ENCODE measurements at regions not wholly inside any gene's neighbourhood (a gene's known extent, or its start where the extent isn't known, plus 50 kb on each side); places are given as distances from the start of the nearest gene placed in this dataset.

DNA sequence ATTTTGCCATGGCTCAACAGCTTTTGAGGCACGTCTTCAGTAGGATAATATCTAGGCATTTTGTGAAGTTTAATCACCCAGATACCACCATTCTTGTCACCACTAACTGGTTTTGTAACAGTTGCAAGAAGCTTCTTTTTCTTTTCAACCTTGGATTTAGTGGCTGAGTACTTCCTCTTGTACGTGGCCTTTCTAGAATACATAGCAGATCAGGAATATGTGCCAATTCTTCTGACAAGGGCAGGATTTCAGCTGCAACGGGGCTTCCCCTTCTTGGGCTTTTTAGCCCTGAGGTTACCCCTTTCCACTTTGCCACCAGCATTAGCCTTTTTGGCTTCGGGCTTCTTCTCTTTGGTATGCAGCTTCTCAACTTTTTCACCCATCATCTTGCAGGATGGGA lies 79.3 kb upstream of the WARS2 start:
- Histone ChIP-seq H3K27ac (no peak overlapping the region), H3K36me3 (ENCODE audit: insufficient read depth in 1 of 2, low read depth in 1 of 2) (peaks cover 0 to 7% of the 10 kb centered on the region in 2 donors), H3K27me3 (ENCODE audit: insufficient read depth in 3 of 3, low read length in 2 of 3) (no peaks in the 10 kb centered on the region), H3K4me3 (no peak overlapping the region), H3K9me3 (no peaks in the 10 kb centered on the region), H3K4me1 (no peaks in the 10 kb centered on the region)
- no peak for ATAC-seq
- TF ChIP-seq, protein P1, sequence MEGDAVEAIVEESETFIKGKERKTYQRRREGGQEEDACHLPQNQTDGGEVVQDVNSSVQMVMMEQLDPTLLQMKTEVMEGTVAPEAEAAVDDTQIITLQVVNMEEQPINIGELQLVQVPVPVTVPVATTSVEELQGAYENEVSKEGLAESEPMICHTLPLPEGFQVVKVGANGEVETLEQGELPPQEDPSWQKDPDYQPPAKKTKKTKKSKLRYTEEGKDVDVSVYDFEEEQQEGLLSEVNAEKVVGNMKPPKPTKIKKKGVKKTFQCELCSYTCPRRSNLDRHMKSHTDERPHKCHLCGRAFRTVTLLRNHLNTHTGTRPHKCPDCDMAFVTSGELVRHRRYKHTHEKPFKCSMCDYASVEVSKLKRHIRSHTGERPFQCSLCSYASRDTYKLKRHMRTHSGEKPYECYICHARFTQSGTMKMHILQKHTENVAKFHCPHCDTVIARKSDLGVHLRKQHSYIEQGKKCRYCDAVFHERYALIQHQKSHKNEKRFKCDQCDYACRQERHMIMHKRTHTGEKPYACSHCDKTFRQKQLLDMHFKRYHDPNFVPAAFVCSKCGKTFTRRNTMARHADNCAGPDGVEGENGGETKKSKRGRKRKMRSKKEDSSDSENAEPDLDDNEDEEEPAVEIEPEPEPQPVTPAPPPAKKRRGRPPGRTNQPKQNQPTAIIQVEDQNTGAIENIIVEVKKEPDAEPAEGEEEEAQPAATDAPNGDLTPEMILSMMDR (IDR thresholded peaks at IDR 0.05) = no peak
- WGBS, 3 donors = 65 to 81% (median 68%) methylated on average over 4 of the region's 4 CpGs
- intact Hi-C loops (cut with DNase I) = no loop called here
- no peak for DNase-seq

DNA sequence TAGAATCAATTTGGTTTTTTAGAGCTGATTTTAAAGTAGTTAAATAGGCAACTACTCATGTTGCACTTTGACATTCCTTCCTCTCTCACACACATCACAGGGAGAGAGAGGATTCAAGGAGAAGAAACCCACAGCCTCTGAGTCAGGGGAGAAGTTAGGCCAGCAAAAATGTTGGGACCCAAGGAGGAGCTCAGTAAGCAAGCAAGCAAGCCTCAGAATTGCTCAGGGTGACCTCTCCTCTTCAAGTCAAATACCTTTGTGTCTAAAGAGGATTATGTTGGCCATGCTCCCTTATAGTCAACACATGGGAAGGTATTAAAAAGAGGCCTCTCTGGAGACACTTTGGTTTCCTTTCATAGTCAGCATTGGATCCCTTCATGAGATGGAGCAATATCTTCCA lies 80.5 kb upstream of the WARS2 start:
- ATAC-seq = no peak
- intact Hi-C loops (cut with DNase I) = no loop called here
- Histone ChIP-seq H3K27ac (no peak overlapping the region), H3K4me1 (peaks cover 5% of the 10 kb centered on the region), H3K36me3 (ENCODE audit: insufficient read depth in 1 of 2, low read depth in 1 of 2) (peaks cover 0 to 7% of the 10 kb centered on the region in 2 donors), H3K4me3 (no peak overlapping the region), H3K27me3 (ENCODE audit: insufficient read depth in 3 of 3, low read length in 2 of 3) (no peaks in the 10 kb centered on the region), H3K9me3 (no peaks in the 10 kb centered on the region)
- TF ChIP-seq, protein P1 (IDR thresholded peaks at IDR 0.05) = no peak
- no peak for DNase-seq

DNA sequence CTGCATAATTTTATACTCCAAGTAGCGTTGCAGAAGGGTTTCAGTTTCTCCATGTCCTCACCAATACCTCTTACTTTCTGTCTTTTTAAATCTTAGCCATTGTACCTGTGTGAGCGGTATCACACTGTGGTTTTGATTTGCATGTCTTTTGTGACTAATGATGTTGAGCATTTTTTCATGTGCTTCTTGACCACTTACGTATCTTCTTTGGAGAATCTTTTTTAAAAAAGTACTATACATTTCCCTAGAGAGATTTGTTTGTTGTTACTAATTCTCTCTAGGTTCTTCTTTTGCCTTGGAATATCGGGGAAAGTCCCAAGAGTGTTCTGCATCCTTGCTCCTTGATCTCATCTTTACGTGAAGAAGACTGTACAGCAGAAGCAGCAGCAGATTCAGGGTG lies 81.8 kb upstream of the WARS2 start:
- intact Hi-C loops (cut with DNase I) = no loop called here
- no peaks in the 10 kb centered on the region for H3K9me3 ChIP-seq
- no peak overlapping the region for H3K27ac ChIP-seq
- peaks cover 11% of the 10 kb centered on the region for H3K4me1 ChIP-seq
- 89 to 95% (median 94%) methylated on average over 5 of the region's 5 CpGs for WGBS, 3 donors
- H3K27me3 ChIP-seq (ENCODE audit: insufficient read depth in 3 of 3, low read length in 2 of 3) = no peaks in the 10 kb centered on the region
- TF ChIP-seq, protein P1 (IDR thresholded peaks at IDR 0.05) = no peak
- peaks cover 0 to 7% of the 10 kb centered on the region in 2 donors for H3K36me3 ChIP-seq (ENCODE audit: insufficient read depth in 1 of 2, low read depth in 1 of 2)
- ATAC-seq (no peak), DNase-seq (no peak)
- H3K4me3 ChIP-seq = no peak overlapping the region

DNA sequence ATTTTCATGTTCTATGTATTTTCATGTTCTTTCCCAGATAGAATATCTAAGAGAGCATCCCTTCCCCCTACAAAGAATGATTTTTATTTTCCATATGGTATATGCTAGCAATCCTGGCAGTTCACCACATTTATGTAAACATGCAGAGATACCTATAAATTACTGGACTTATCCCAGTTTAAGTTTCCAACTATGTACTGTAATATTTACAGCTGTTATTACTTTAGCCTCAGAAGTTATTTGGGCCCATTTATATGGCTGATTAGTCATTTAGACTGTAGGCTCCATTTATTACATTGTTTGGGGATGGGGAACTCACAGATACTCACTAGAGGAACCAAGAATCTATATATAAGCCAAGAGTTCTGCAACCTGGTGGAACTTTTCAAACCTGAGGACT lies 84.8 kb upstream of the WARS2 start:
- DNase-seq = no peak

DNA sequence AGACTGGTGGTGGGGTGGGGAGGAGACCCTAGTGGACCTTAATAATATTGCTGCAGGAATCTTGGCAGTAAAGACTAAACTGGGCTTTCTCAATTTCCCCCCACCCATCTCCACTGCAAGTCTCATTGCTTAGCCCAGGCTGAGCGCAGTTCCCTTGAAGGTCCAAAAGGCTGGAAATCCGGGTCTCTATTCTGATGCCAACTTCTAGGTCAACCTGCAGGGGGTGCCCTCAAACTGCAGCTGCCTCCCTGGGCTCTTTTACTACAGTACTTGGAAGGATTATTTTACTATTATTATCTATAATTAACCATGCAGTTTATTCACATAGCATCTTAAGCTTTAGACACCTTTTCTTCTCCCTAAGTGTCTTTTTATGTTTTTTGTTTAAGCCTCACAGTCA lies 85.4 kb upstream of the WARS2 start:
- intact Hi-C loops (cut with DNase I) = no loop called here
- H3K36me3 ChIP-seq (ENCODE audit: insufficient read depth in 1 of 2, low read depth in 1 of 2) = no peaks in the 10 kb centered on the region
- H3K27ac ChIP-seq = no peak overlapping the region
- no peaks in the 10 kb centered on the region for H3K9me3 ChIP-seq
- no peak for DNase-seq
- H3K4me3 ChIP-seq = no peak overlapping the region
- WGBS, 3 donors = 61 to 86% (median 62%) methylated on average over 2 of the region's 2 CpGs
- H3K4me1 ChIP-seq = peaks cover 11% of the 10 kb centered on the region
- TF ChIP-seq, protein P1 (IDR thresholded peaks at IDR 0.05) = peak; percentile 21
- ATAC-seq = peak in 1 of 4 donors; percentile 41
- no peaks in the 10 kb centered on the region for H3K27me3 ChIP-seq (ENCODE audit: insufficient read depth in 3 of 3, low read length in 2 of 3)

More for the DNA sequence above, 84.8 kb upstream of the WARS2 start:
- intact Hi-C loops (cut with DNase I) = no loop called here
- peaks cover 11% of the 10 kb centered on the region for H3K4me1 ChIP-seq
- no peak overlapping the region for H3K27ac ChIP-seq
- H3K27me3 ChIP-seq (ENCODE audit: insufficient read depth in 3 of 3, low read length in 2 of 3) = no peaks in the 10 kb centered on the region
- H3K36me3 ChIP-seq (ENCODE audit: insufficient read depth in 1 of 2, low read depth in 1 of 2) = no peaks in the 10 kb centered on the region
- H3K4me3 ChIP-seq = no peak overlapping the region
- H3K9me3 ChIP-seq = no peaks in the 10 kb centered on the region
- no peak for ATAC-seq
- TF ChIP-seq, protein P1 (IDR thresholded peaks at IDR 0.05) = no peak
